Karpas-422 (cell line): ENCODE measurements at regions not wholly inside any gene's neighbourhood (a gene's known extent, or its start where the extent isn't known, plus 50 kb on each side); places are given as distances from the start of the nearest gene placed in this dataset.

Experiments
- DNase-seq: peaks from one replicate; pipeline ENCODE4 v3.0.0-alpha.2; 2015
- H2AFZ ChIP-seq: fragments of 200-600 bp; sonication (generic); 2 replicates; pipeline ENCODE4 v1.6.1; 2014; ENCODE audit warnings: antibody characterized with exemption, low read length, mixed read lengths
- H3K27ac ChIP-seq: fragments of 200-600 bp; sonication (generic); 2 replicates; pipeline ENCODE4 v1.5.1; 2014; ENCODE audit warnings: mild to moderate bottlenecking, low read length, moderate library complexity
- H3K27me3 ChIP-seq: fragments of 200-600 bp; sonication (generic); 2 replicates; pipeline ENCODE4 v1.6.1; 2014; ENCODE audit warnings: low read length, mixed read lengths
- H3K36me3 ChIP-seq: fragments of 200-600 bp; sonication (generic); 2 replicates; pipeline ENCODE4 v1.6.1; 2014; ENCODE audit warnings: low read length, mixed read lengths; ENCODE audit not compliant: insufficient read depth
- H3K4me1 ChIP-seq: fragments of 200-600 bp; sonication (generic); 2 replicates; pipeline ENCODE4 v1.6.1; 2014; ENCODE audit warnings: mild to moderate bottlenecking, low read length, mixed read lengths
- H3K4me2 ChIP-seq: fragments of 200-600 bp; sonication (generic); 2 replicates; pipeline ENCODE4 v1.6.1; 2014; ENCODE audit warnings: low read length, low read depth, mild to moderate bottlenecking; ENCODE audit not compliant: poor library complexity, severe bottlenecking
- H3K4me3 ChIP-seq: fragments of 200-600 bp; sonication (generic); 2 replicates; pipeline ENCODE4 v1.5.1; 2014; ENCODE audit warnings: mild to moderate bottlenecking, antibody characterized with exemption, low read length, mixed read lengths
- H3K79me2 ChIP-seq: fragments of 200-600 bp; sonication (generic); 2 replicates; pipeline ENCODE4 v1.6.1; 2014; ENCODE audit warnings: mild to moderate bottlenecking, low read length, mixed read lengths
- H3K9ac ChIP-seq: fragments of 200-600 bp; sonication (generic); 2 replicates; pipeline ENCODE4 v1.6.0; 2014; ENCODE audit warnings: low read length
- H3K9me2 ChIP-seq: fragments of 200-600 bp; sonication (generic), shearing (Covaris generic); replicated peaks from 2 replicates; pipeline ENCODE4 v1.6.0; 2014; ENCODE audit warnings: mild to moderate bottlenecking, low read length, moderate library complexity; ENCODE audit not compliant: insufficient read depth
- H3K9me3 ChIP-seq: fragments of 300-700, 200-600 bp; sonication (generic); 2 replicates; pipeline ENCODE4 v1.6.1; 2014; ENCODE audit warnings: low read length, mixed read lengths
- H4K20me1 ChIP-seq: fragments of 200-600 bp; sonication (generic); 2 replicates; pipeline ENCODE4 v1.6.1; 2014; ENCODE audit warnings: mild to moderate bottlenecking, antibody characterized with exemption, low read length, low read depth; ENCODE audit not compliant: insufficient read depth

- no peak overlapping the region for H3K4me3 ChIP-seq
- H3K9me3 ChIP-seq: no peaks in the 10 kb centered on the region
- H3K27ac ChIP-seq: no peak overlapping the region
- no peak overlapping the region for H3K4me2 ChIP-seq
- no peaks in the 10 kb centered on the region for H3K4me1 ChIP-seq
- no peaks in the 10 kb centered on the region for H4K20me1 ChIP-seq
- H3K27me3 ChIP-seq: no peaks in the 10 kb centered on the region
- no peaks in the 10 kb centered on the region for H3K9me2 ChIP-seq
- H2AFZ ChIP-seq: no peak overlapping the region
- H3K79me2 ChIP-seq: no peaks in the 10 kb centered on the region
- no peak for DNase-seq
- no peak overlapping the region for H3K9ac ChIP-seq
- H3K36me3 ChIP-seq: no peaks in the 10 kb centered on the region
These were observed 50.7 kb upstream of the TPRG1 start for GRCh38 chr3:189121092-189121491.
